Right lung (tissue), 2 donors: ENCODE measurements at regions not wholly inside any gene's neighbourhood (a gene's known extent, or its start where the extent isn't known, plus 50 kb on each side); places are given as distances from the start of the nearest gene placed in this dataset.

Experiments
- DNase-seq, 2 donors: peaks; one replicate each; pipeline ENCODE4 v3.0.0-alpha.2; 2013

GRCh38 chr2:10520154-10520553, 72.0 kb upstream of the ODC1 start:
- DNase-seq: no peak

DNA sequence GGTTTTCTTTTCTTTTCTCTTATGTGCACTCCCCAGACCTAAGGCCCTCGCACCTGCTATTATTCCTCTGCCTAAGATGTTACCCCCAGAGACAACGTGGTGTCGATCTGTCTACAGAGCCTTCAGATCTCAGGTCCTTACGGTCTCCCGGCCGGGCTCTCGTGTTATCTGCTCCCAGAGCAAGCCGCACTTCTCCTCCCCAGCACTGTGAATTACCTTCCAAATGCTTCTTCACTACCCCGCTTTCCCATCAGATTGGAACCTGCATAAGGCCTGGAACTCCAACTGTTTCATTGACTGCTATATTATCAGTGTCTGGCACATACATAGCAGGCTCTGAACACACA, 71.2 kb upstream of the ODC1 start:
- DNase-seq: no peak

DNA sequence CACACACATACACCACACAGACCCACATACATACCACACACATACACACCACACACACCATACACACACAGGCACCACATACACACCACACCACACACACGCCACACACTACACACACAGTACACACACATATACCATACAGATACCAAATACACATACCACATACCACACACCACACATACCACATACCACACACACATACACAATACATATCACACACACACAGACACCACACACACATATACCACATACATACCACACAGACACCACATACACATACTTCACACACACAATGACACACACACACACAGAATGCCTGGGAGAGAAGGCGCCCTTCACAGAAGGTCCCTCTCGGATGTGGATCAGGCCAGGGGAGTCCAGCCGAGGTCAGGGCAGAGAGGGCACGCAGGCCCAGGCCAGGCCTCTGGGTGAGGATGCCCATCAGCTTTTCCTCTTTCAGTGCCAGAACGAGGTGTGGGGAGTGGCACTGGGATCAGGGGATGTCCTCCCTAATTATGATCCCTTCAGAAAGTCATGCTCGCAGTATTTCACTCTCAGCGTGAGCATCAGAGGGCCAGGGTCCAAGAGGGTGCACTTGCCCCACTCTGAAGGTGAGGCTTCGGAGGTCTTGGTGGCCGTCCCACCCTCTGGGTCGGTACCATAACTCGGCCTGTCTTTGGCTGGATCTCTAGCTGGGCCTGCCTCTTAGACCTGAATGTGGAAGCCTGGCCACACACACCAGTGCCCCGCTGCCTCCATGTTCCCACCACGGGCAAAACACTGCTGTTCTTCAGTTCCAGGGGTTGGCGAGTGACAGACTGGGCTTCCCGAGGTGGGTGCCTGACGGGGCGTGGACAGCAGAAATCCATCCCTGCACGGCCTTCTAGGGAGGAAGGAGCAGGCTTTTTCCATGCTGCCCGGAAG, 70.6 kb upstream of the ODC1 start:
- no peak for DNase-seq

- DNase-seq: no peak
Observed at GRCh38 chr2:10517351-10518043, 69.4 kb upstream of the ODC1 start.

GRCh38 chr2:10515887-10516286, 67.8 kb upstream of the ODC1 start:
- DNase-seq: no peak

DNA sequence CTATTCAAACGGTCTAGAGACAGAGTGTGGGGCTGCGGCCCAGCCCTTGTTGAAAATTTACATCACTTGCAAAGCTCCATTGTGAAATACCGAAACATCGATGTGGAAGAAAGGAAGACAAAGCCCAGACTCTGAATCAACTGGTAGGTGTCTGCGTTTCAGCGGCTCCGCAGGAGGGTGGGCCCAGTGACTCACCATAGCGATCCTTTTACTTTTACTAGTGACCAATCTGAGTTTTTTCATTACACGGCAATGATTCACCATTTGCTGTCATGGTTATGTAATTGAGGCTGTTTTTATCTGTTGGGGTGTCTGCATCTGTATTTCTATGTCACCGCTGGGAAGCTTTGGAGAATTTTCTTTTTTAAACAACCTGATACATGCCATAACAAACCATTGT, 66.6 kb upstream of the ODC1 start:
- no peak for DNase-seq

- no peak for DNase-seq
Observed at GRCh38 chr2:10514273-10514672, 66.1 kb upstream of the ODC1 start.

- DNase-seq: no peak
Observed at GRCh38 chr2:10513201-10513600, 65.1 kb upstream of the ODC1 start.

- no peak for DNase-seq
Observed at GRCh38 chr2:10508038-10508437, 59.9 kb upstream of the ODC1 start.

DNA sequence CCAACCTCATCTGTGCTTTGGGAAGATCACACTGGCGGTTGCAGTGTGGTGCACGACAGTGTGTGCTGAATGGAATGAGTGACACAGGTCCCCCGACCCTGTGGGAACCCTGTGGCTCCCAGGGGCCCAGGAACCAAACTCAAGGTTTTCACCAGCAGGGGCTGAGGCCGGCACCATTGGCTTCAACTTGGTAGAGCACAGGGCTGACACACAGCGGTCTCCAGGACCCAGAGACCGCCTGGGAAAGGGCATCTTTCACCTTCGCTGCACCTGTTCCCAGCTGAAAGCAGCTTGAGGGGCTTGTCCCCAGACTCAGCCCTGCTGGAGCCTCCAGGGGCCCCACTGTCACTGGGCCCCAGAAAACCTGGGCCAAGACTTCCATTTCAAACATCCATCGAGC, 59.0 kb upstream of the ODC1 start:
- DNase-seq: no peak

DNA sequence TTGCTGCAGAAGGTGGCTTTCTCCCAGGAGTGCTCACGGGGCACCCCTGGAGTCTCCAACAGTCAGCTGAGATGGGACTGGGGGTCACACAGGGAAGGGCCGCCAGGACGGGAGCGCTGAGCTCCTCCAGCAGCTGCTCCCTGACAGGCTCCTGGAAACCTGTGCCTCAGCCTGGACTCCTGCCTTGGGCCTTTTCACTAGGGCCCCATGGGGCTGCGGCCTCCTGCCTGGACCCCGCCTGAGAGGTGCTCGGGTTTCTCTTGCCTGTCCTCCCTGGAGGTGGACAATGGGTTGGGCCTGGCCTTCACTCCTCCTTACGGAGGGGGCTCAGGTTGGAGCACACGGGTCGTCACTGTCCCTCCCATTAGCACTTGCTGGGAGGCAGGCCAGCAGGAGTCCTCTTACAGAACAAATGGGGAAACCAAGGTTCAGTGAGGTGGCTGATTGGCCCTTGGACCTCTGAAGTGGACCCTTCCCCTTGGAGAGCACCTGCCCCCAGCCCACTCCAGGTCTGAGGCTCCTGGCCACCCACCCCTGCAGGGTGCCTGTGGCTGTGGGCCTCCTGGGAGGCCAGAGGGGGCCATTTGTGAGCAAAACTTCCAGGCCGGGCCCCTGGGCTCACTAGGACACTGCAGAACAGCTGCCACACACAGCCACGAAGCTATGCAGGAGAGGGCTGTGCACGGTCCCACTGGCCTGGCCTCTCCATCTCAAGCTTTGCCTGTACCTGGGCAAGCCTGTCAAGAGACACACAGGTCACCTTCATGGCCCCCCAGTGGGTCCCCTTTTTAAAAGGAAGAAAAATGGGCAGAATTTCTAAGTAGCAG, 57.1 kb upstream of the ODC1 start:
- DNase-seq: no peak

- DNase-seq: no peak
Observed at GRCh38 chr2:10504370-10504993, 56.4 kb upstream of the ODC1 start.

DNA sequence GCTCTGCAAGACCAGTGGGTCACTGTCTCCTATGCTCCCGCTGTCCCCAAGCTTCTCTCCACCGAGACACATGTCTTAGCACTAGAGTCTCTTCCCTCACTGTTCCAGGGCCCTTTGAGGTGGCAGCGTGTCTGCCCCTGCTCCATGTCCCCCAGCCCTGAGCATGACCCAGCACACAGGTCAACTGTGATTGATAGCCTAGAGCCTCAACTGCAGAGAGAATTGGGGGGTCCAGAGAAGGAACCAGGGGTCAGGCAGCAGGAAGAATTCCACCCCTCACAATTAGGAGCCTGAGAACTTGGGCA, 54.6 kb upstream of the ODC1 start:
- no peak for DNase-seq

DNA sequence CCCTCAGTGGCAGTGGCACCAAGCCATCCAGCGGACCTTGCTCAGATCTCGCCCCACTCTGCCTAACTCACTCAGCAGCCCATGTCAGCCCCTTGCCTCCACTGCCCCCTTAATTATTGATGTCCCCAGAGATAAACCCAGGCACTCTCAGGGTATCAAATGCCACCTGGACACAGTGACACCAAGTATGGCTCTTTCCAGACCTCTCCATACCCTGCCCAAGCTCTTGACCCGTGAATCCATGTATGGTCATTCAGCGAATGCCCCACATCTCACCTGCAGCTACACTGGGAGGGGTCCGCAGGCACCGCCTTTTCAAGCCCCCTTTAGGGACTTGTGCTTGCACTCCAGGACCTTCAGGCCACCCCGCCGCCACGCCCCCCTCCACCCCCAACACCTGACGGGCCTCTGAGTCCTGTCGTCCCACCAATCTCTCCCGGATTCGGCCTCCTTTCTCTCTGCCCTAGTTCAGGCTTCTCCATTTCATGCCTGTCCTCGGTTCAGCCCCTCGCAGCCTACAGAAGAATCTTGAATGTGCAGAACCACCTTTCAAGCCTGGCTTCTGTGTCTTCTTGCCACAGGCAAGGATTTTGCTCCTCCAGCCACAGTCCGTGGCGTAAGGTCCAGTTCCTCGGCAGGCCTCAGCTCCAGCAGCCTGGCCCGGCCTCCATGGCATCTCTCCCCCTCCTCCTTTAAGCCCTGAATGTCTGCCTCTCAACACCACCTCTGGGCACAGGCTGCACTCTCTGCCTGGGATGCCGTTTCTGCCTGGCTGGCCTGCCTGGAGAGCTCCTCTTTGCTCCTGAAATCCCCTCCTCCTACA, 54.1 kb upstream of the ODC1 start:
- DNase-seq: no peak

- no peak for DNase-seq
Observed at GRCh38 chr2:10501451-10501961, 53.4 kb upstream of the ODC1 start.

GRCh38 chr2:10500601-10501361, 52.7 kb upstream of the ODC1 start:
- no peak for DNase-seq

GRCh38 chr2:10499911-10500521, 51.9 kb upstream of the ODC1 start:
- no peak for DNase-seq

- peak in 1 of 2 donors; percentile 23 for DNase-seq
Observed at GRCh38 chr2:10499275-10499907, 51.3 kb upstream of the ODC1 start.

GRCh38 chr2:10498525-10499274, 50.6 kb upstream of the ODC1 start:
- no peak for DNase-seq
